ENCODE measurements at regions not wholly inside any gene's neighbourhood (a gene's known extent, or its start where the extent isn't known, plus 50 kb on each side); places are given as distances from the start of the nearest gene placed in this dataset.
"Not testable (repeated sequence)": the region's sequence is repeated elsewhere in the genome, so short reads cannot be mapped to it uniquely, and the experiment has no call there.

DNA sequence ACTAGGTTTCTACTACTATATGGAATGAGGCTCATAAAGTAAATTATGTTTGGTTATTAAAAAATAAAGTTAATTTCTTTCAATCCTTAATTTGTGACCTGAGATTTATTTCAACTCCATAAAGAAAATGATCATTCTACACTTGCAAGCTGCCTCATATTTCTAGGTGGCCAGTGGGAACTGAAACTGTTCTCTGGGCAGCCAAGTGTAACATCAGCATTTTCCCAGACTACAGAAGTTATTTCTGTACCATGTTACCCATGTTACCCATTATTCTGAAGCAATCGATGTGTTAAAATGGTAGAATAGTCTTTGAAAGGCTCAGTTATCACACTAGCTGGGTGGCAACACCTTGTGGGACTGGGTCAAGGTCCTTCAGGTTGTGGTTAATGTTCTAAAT is 139.3 kb upstream of the FBXO11 start:
- DNase-seq, result no peak

DNA sequence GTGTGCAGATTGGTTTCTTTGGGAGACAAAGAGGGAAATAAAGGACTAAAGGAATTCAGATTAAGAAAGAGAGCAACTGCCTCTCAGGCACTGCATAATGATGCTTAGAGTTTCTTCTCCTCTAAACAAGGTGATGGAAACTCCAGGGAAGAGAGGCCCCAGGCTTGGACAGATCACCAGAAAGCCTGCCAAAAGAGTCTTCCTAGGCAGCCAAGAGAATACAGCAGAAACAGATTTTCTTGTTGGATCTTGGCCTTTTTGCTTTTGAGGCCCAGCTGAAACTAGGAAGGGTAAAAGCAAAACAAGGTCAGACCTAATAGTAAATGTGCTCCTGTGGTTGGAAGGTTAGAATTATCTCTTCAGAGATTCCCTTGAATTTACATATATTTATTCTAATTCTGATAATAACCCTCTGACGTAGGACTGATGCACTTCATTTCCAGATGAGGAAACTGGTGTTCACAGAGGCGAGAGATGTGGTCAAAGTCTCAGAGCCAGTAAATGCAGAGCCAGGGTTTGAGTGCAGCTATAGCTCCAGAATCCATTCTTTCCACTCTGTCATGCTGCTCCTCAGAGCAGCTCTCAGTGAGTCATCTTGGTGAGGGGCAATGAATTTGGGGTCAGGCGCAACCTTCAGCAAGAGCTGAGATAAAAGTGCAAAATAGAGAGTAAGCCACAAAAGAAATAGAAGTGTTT is 142.3 kb upstream of the FBXO11 start:
- peak; percentile 12 for DNase-seq

- DNase-seq, result no peak
These were observed 143.1 kb upstream of the FBXO11 start for GRCh38 chr2:48049371-48049770.

GRCh38 chr2:48050711-48051110 is 144.4 kb upstream of the FBXO11 start:
- DNase-seq, result no peak

GRCh38 chr2:48059975-48060374 is 153.7 kb upstream of the FBXO11 start:
- DNase-seq, result no peak

- not testable (repeated sequence) for DNase-seq
These were observed 155.4 kb upstream of the FBXO11 start for GRCh38 chr2:48061656-48062055.

- DNase-seq, result no peak
These were observed 158.8 kb upstream of the FBXO11 start for GRCh38 chr2:48065096-48065495.

DNA sequence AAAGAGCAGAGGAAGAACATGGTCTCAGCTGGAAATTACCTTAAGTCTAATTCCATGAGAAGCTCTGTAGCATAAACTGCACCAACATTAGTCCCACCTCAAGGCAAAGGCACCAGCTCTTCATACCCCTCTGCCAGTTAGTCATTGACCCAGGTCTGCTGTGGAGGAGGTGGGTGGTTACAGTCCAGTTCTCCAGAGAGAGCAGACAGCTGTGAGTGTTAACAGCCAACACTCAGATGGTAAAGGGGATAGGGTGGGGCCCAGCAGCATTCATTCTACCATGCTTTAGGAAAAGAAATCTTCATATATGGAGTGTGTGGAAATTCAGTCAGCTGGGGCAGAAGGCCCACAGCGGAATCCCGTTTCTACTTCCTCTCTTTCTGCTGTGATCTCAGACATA is 159.7 kb upstream of the FBXO11 start:
- DNase-seq, result no peak

DNA sequence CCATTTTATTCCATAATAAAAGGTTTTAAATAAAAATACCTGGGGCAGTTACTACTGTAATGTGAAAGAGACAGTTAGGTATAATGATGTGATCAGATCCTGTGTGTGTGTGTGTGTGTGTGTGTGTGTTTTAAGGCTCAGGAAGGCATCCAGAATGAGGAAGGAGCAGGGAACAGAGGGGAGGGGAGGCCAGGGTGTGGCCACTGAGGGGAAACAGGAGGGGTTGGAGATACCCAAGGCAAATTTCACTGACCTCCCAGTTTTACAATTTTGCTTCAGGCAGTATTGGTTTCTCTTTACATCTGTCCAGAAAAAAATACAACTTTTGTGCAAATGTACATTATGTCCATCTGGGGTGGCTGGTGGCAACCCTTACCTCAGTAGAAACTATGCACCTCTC is 163.5 kb upstream of the FBXO11 start:
- no peak for DNase-seq

DNA sequence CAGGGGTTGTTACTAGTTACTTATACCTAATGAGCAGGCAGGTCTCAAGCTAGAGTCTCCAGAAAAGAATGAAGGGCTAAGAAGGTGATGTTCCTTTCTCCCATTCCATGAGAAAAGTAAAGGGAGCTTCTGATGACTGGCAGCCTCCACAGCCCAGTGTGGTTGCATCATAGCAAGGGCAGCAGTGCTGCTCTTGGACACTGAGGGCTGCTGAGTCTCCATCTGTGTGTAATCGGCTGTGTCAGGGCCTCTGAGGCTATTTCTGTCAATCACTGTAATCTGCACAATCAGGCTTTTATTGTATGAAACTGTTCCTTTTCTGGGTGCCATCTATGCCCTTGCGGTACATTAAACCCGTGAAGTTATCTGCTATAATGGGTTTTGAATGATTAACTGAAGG is 164.1 kb upstream of the FBXO11 start:
- DNase-seq, result no peak

DNA sequence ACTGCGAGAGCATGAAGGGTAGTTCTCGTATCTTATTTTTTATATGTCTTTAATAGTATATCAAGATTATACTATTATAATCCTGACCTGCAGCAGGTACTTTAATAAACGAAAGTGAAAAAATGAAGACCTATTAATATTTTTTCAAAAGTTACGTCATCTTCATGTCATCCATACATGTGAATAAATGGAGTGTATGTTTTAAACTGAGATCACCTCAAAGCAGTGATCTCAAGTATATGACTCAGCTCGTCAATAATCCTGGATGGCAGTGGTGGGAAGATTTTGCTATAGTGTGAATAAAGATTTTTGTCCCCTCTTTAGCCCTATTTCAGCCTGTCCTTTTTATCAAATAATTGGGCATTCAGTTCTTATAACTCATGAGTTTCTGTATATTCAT is 166.3 kb upstream of the FBXO11 start:
- no peak for DNase-seq

DNA sequence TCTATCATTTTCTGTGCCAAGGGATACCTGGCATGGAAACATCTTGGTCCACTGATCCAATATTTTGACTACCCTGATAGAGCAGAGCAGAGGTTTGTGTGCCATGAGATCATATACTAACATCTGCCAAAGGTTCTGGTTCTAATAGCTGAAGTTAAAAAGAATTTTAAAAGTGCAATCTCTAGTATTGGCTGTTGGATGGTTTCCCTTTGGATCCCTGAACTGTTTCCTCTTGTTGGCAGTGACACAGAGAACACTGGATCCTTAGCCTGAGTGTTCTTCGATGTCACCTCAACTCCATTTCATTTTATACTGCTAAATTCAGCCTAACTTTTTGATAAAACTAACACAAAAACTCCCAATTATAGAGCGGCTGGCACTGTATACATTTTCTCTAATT is 169.3 kb upstream of the FBXO11 start:
- no peak for DNase-seq

DNA sequence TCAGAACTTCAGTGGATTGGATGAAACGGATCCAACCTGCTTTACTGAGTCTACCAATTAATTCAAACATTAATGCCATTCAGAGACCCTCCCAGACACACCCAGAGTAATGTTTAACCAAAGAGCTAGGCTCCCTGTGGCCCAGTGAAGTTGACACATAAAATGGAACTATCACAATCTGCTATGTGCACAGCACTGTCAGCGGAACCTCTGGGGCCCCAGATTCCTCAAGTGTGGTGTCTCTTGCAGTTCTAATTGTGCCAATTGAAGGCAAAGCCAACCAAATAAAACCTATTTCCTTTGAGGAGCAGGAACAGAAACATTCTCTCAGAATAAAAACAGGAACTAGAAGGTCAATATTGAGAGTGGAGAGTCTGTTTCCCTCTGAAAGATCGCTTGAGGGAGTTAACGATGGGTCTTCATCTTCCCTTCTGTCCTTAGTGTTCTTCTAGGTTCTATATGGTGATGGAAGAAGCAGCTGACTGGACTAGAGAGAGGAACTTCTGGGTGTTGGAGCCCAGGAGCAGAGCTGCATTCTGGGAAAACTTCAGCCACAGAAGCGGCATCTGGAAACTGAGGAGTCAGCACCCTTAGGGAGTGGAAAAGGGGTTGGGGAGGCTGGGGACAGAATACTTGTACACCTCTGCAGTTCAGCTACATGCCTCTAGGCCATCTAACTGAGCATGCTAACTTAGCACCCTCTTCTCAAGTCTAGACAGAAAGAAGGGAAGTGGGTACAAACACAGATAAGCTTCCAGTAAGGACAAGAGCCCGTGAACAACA is 174.4 kb upstream of the FBXO11 start:
- no peak for DNase-seq

GRCh38 chr2:48081317-48081628 is 175.0 kb upstream of the FBXO11 start:
- DNase-seq, result no peak

- DNase-seq, result no peak
These were observed 179.6 kb upstream of the FBXO11 start for GRCh38 chr2:48085888-48086287.

DNA sequence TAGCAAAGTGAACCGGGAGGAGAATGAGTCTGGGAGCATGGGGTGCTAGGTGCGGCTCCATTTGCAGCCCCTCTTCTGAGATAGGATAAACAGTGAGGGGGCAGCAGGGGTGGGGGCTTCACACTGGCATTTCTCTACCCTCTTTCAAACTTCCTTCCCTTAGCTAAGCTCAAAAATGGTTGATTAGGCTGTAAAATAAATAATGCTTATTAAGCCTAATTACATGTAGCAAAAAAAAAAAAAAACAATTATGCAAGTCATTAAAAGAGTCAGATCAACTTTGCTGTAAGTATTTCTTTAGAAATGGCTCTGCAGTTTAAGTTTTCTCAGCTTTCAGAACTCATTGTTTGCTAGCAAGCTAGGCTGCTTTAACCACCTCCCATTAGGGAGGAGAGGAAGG is 182.7 kb upstream of the FBXO11 start:
- DNase-seq, result no peak

DNA sequence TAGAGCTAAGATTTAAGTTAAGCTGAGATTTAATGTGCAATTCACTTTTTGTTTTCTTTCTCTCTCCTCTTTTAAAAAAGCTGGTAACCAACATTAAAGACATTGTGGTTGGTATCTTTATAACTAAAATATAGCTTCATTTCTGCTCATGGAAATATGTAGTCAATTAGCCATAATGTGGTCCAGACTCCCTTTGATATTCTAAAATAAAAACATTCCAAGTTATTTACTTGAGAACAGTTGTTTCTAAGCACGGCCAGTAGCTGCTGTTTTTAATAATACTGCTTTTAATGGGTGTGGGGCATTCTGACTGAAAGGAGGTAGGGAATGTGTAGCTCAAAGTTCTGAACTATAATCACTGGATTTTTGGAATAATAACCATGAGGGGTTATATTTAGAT is 183.3 kb upstream of the FBXO11 start:
- DNase-seq, result peak; percentile 33

GRCh38 chr2:48092846-48093803 is 186.8 kb upstream of the FBXO11 start:
- DNase-seq, result peak; percentile 8

DNA sequence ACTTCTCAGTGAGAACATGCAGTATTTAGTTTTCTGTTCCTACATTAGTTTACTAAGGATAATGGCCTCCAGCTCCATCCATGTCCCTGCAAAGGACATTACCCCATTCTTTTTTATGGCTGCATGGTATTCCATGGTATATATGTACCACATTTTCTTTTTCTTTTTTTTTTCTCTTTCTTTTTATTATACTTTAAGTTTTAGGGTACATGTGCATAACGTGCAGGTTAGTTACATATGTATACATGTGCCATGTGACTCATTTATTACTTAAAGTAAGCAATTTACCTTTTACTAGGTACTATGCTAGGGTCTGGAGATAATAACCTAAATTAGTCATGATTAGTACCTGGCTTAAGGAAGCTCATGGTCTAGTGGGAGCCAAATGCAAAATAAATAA is 190.5 kb upstream of the FBXO11 start:
- DNase-seq, result not testable (repeated sequence)

DNA sequence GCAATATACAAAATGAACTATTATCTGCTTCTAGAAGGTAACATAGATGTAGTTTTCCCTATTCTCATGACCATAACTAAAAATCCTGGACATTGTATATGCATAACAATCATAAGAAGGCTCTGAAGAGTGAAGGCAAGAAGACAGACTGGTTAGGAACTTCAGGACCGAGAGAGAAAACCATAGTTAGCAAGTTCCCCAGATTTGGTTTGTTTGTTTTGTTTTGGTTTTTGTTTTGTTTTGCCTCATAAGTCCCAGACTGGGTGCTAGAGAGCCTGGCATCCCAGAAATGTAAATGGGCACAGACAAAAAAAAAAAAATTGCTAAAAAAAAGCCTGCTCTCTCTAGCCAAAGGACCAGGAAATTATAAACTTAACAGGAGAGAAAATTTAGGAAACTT is 192.2 kb upstream of the FBXO11 start:
- no peak for DNase-seq

GRCh38 chr2:48104418-48104817 is 198.1 kb upstream of the FBXO11 start:
- no peak for DNase-seq

- no peak for DNase-seq
These were observed 199.6 kb upstream of the FBXO11 start for GRCh38 chr2:48105848-48106247.

DNA sequence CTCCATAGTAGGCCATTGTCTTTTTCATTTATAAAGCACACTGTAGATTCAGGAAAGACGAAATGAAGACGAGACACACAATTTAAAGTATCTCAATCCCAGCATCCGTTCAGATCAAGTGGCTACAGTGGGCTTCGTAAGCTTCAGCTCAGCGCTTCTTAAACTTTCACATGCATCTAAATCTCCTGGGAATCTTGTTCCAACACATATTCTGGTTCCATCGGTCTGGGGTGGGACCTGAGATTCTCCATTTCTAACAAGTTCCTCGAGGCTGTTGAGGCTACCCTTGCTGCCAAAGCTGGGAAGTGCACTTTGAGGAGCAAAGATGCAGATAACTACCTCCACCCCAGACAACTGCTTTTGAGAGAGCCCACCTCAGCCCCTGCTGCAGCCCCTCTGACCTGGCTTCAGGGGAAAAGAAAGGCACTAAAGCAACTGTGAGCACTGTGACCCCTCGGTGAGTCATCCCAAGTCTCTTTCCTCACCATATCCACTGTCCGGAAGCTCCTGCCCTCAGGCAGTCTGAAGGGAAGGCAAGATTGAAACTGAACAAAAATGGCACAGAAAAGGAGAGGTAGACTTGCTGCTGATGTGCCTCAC is 201.1 kb upstream of the FBXO11 start:
- DNase-seq, result peak; percentile 72

All from fibroblast of skin of scalp (primary cell).